ENCODE measurements at regions not wholly inside any gene's neighbourhood (a gene's known extent, or its start where the extent isn't known, plus 50 kb on each side); places are given as distances from the start of the nearest gene placed in this dataset.

- TF ChIP-seq CTCF (conservative IDR thresholded peaks at IDR 0.05) (no peak), ZFX (IDR thresholded peaks at IDR 0.05) (no peak)
These were observed 217.4 kb downstream of the MANEA start for GRCh38 chr6:95794749-95795148.

All from C4-2B (cell line).